Aorta (tissue), 5 donors: ENCODE measurements at regions not wholly inside any gene's neighbourhood (a gene's known extent, or its start where the extent isn't known, plus 50 kb on each side); places are given as distances from the start of the nearest gene placed in this dataset.
A peak's percentile ranks its signal among the peaks of the same experiment; 100 is the strongest.
"Not testable (repeated sequence)": the region's sequence is repeated elsewhere in the genome, so short reads cannot be mapped to it uniquely, and the experiment has no call there.

Source experiments
- ATAC-seq: fragments of 200-7000 bp; cut with Tn5 transposase; one replicate; pipeline ENCODE4 v1.9.1; 2022; ENCODE audit warnings: moderate library complexity; ENCODE audit not compliant: low FRiP score
- DNase-seq, 2 donors: peaks; one replicate each; pipeline ENCODE4 v3.0.0-alpha.2; 2020
- H3K27ac ChIP-seq, 2 donors: one replicate each; pipeline ENCODE4 v1.5.1; 2013; ENCODE audit warnings: low read length in 2 of 2, mild to moderate bottlenecking in 2 of 2, moderate library complexity in 2 of 2, control low read depth in 1 of 2, inconsistent platforms in 1 of 2, low read depth in 1 of 2
- H3K27me3 ChIP-seq, 2 donors: one replicate each; pipeline ENCODE4 v1.6.1; 2013; ENCODE audit warnings: control low read depth in 1 of 2, low read length in 1 of 2, mild to moderate bottlenecking in 1 of 2, moderate library complexity in 1 of 2; ENCODE audit not compliant: insufficient read depth in 2 of 2, control insufficient read depth in 1 of 2
- H3K36me3 ChIP-seq, 2 donors: one replicate each; pipeline ENCODE4 v1.6.1; 2013; ENCODE audit warnings: control low read depth in 1 of 2, low read length in 1 of 2, mild to moderate bottlenecking in 1 of 2; ENCODE audit not compliant: insufficient read depth in 2 of 2, control insufficient read depth in 1 of 2
- H3K4me1 ChIP-seq, 2 donors: one replicate each; pipeline ENCODE4 v1.6.1; 2013; ENCODE audit warnings: low read length in 2 of 2, control low read depth in 1 of 2, mild to moderate bottlenecking in 1 of 2, moderate library complexity in 1 of 2; ENCODE audit not compliant: insufficient read depth in 2 of 2, control insufficient read depth in 1 of 2
- H3K4me3 ChIP-seq, 2 donors: one replicate each; pipeline ENCODE4 v1.5.1; 2013; ENCODE audit warnings: low read length in 2 of 2, control low read depth in 1 of 2, mild to moderate bottlenecking in 1 of 2
- H3K9me3 ChIP-seq: one replicate; pipeline ENCODE4 v1.6.1; 2013; ENCODE audit warnings: mild to moderate bottlenecking, low read length; ENCODE audit not compliant: control insufficient read depth
- WGBS, 2 donors: extraction: QIAGEN DNeasy Blood & Tissue Kit; methylation state at CpG; one replicate each; pipeline ENCODE4 v1.1.7; 2013; 5-methylcytosine and 5-hydroxymethylcytosine counted together
- intact Hi-C, 2 donors: fragments of 100-400 bp; cut with DNase I; formaldehyde crosslinking; loops; one replicate each; pipeline versions ENCODE4 v1.14.2 to v1.15.0; 2022
- donor health status: healthy with polysubstance abuse.
- donor health status: Bipolar disorder and iron deficiency.
- donor health status: DM: no; HTN: no; CAD: no.
- donor health status: DM: no; HTN: no; CAD: no.
- donor health status: DM: yes; HTN: yes; CAD: no.

DNA sequence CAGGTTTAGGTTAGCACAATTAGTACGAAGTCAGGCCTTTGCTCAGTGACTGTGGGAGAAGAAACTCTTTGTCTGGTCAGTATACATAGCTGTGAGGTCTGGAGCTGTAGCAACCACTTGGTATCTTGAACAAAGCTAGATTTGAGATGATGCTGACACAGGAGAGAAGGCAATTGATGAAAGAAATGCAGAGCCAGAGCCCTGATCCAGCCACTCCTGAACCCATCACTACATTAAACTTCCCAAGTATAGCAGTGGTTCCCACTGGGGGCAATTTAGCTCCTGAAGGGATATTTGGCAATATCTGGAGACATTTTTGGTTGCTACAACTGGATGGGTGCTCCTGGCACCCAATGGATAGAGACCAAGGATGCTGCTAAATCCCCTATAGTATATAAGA, 143.9 kb upstream of the SPRED2 start:
- no peaks in the 10 kb centered on the region for H3K36me3 ChIP-seq
- H3K4me1 ChIP-seq, result peaks cover 0 to 2% of the 10 kb centered on the region in 2 donors
- no peak for DNase-seq
- no peaks in the 10 kb centered on the region for H3K27me3 ChIP-seq
- 85 to 94% methylated on average over 1 of the region's 1 CpG for WGBS, 2 donors
- intact Hi-C loops, result loop anchor here in 1 of 2 donors (10.0 kb wide), 1 partner anchor 511 kb away; no protein-coding TSS in a partner anchor
- no peaks in the 10 kb centered on the region for H3K9me3 ChIP-seq
- H3K27ac ChIP-seq, result peak overlapping the region in 1 of 2 donors; percentile 56
- ATAC-seq, result no peak
- no peak overlapping the region for H3K4me3 ChIP-seq

DNA sequence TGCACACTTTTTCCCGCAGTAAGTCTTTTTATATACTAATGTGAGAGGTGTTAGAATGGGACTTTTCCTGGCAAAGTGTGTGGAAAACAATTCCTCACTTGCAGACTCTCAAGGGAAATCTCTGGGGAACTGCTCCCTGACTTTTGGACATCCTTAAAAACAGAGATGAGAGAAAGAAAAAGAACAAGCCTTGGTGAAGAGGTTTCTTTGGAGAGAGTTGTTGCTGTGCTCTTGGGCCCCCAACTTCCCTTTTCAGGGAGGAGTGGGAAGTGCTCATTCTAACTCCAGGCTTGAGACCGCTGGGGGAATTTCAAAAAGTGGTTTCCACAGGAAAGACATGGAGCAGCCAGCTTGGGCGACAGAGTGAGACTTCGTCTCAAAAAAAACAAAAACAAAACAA, 142.6 kb upstream of the SPRED2 start:
- no peaks in the 10 kb centered on the region for H3K9me3 ChIP-seq
- no peaks in the 10 kb centered on the region for H3K36me3 ChIP-seq
- 22% methylated on average over 4 of the region's 4 CpGs for WGBS, 2 donors
- intact Hi-C loops, result loop anchor here in 1 of 2 donors (5.0 to 10.0 kb wide), 3 partner anchors 308 to 658 kb away; no protein-coding TSS in a partner anchor
- no peak for DNase-seq
- peaks cover 0 to 2% of the 10 kb centered on the region in 2 donors for H3K4me1 ChIP-seq
- H3K27ac ChIP-seq, result peak overlapping the region; percentile 19 to 72
- ATAC-seq, result no peak
- no peak overlapping the region for H3K4me3 ChIP-seq
- no peaks in the 10 kb centered on the region for H3K27me3 ChIP-seq

DNA sequence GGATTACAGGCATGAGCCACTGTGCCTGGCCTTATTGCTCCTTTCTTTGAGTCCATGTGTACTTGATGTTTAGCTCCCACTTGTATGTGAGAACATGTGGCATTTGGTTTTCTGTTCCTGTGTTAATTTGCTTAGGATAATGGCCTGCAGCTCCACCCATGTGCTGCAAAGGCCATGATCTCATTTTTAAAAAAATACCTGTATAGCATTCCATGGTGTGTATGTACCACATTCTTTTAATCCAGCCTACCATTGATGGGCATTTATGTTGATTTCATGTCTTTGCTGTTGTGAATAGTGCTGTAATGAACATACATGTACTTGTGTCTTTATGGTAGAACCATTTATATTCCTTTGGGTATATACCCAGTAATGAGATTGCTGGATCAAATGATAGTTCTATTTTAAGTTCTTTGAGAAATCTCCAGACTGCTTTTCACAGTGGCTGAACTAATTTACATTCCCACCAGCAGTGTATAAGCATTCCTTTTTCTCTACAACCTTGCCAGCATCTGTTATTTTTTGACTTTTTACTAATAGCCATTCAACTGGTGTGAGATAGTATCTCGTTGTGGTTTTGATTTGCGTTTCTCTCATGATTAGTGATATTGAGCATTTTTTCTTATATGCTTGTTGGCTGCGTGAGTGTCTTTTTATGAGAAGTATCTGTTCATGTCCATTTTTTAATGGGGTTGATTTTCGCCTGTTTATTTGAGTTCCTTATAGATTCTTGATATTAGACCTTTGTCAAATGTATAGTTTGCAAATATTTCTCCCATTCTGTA, 136.4 kb upstream of the SPRED2 start:
- ATAC-seq, H3K36me3 ChIP-seq, DNase-seq, H3K27ac ChIP-seq, H3K27me3 ChIP-seq, H3K4me1 ChIP-seq, H3K9me3 ChIP-seq, H3K4me3 ChIP-seq, intact Hi-C loops: not testable (repeated sequence)
- WGBS, 2 donors, result 88 to 91% methylated on average over 4 of the region's 4 CpGs

DNA sequence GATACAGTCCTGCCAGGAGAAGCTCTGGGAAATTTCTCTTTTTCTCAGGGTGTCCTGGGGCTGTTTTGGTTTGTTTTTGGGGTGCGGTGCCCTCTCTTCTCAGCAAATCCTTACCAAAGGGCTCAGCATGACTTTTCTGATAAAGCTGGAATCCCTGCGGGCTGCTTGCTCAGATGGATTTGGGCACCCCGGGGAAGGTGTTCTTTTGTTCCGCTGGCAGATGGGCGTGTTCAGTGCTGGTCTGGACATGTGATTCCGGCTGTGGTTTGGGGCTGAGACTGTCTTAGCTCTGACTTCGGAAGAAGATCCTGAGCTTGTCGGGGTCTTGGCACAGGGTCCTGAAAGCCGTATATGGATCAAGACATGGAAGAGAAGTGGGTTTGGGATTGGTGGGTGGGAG, 134.2 kb upstream of the SPRED2 start:
- no peaks in the 10 kb centered on the region for H3K9me3 ChIP-seq
- no peak overlapping the region for H3K27ac ChIP-seq
- no peaks in the 10 kb centered on the region for H3K27me3 ChIP-seq
- WGBS, 2 donors, result 52 to 58% methylated on average over 9 of the region's 9 CpGs
- ATAC-seq (no peak), DNase-seq (no peak)
- H3K4me1 ChIP-seq, result no peaks in the 10 kb centered on the region
- intact Hi-C loops, result no loop called here
- H3K4me3 ChIP-seq, result no peak overlapping the region
- no peaks in the 10 kb centered on the region for H3K36me3 ChIP-seq

DNA sequence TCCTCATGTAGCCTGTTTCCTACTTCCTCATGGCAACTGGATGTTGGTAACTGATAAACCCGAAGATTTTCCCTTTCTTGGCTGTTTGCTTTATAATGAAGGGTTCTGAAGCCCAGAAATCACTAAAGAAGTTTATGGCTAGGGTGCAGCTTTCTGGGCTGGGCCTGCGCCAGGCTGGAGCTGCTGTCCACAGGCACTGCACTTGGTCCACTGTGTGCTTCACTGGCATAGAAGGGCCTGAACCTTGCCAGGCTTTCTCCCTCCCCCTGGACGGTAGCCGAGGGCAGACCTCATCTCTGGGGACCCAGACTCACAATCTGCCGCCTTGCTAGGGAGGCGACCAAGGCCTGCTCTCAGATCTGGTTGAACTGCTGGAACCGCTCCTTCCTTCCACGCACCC, 133.3 kb upstream of the SPRED2 start:
- WGBS, 2 donors, result 51 to 54% methylated on average over 8 of the region's 8 CpGs
- H3K4me1 ChIP-seq, result no peaks in the 10 kb centered on the region
- DNase-seq (no peak), ATAC-seq (no peak)
- no peaks in the 10 kb centered on the region for H3K9me3 ChIP-seq
- H3K27me3 ChIP-seq, result no peaks in the 10 kb centered on the region
- H3K36me3 ChIP-seq, result no peaks in the 10 kb centered on the region
- H3K27ac ChIP-seq, result no peak overlapping the region
- no peak overlapping the region for H3K4me3 ChIP-seq
- intact Hi-C loops, result no loop called here

DNA sequence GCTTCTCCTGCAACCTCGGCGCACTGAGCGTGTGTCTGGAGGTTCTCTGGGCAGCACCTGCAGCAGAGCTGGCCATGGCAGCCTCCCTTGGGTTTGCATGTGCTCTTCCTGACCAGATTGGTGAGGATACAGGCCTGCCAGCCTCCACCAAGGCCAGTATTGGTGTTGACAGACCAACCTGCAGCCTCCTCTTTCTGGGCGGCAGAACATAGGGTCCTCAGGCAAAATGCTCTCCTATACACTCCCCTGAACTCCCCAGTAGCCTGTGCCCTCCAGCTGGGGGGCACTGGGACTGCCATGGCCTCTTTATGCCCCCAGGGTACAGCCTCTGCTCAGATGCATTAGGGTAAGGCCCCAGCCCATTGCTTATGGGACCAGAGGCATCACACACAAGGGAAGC, 131.9 kb upstream of the SPRED2 start:
- intact Hi-C loops, result no loop called here
- DNase-seq, result no peak
- no peaks in the 10 kb centered on the region for H3K36me3 ChIP-seq
- H3K9me3 ChIP-seq, result no peaks in the 10 kb centered on the region
- 96% methylated on average over 4 of the region's 4 CpGs for WGBS, 2 donors
- no peak overlapping the region for H3K27ac ChIP-seq
- H3K4me1 ChIP-seq, result no peaks in the 10 kb centered on the region
- ATAC-seq, result no peak
- H3K27me3 ChIP-seq, result no peaks in the 10 kb centered on the region
- H3K4me3 ChIP-seq, result no peak overlapping the region

DNA sequence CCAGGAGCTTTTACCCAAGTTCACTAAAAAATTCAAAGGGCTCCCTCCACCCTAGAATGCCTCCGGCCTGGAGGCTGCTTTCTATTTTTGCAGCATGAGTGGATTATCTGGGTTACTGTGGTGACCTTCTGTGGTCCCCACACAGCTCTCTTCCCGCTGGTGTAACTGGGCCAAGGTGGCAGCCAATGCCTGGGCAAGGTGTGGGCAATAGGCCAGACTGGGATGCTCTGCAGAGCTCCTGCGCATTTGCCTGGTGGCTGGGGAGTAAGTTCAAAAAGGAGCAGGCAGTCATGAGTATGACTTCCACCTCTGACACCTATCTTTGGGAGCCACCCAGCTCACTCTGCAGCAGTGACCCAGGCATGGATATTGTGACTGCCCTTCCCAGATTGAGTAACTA, 130.5 kb upstream of the SPRED2 start:
- Histone ChIP-seq H3K36me3 (no peaks in the 10 kb centered on the region), H3K27ac (no peak overlapping the region), H3K9me3 (no peaks in the 10 kb centered on the region), H3K4me3 (no peak overlapping the region), H3K4me1 (no peaks in the 10 kb centered on the region), H3K27me3 (no peaks in the 10 kb centered on the region)
- intact Hi-C loops, result no loop called here
- no peak for ATAC-seq
- DNase-seq, result no peak
- WGBS, 2 donors, result 75 to 78% methylated on average over 3 of the region's 3 CpGs

DNA sequence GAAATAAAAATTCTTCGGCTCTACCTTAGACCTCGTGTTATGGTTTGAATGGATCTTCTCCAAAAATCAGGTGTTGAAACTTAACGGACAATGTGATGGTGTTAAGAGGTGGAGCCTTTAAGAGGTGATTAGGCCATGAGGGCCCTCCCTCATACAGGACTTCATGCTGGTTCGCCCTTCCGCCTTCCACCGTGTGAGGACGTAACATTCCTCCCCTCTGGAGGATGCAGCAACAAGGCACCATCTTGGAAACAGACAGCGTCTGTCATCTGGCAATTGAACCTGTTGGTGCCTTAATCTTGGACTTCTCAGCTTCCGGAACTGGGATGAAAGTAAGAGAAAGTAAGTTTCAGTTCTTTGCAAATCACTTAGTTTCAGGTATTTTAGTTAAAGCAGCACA, 126.3 kb upstream of the SPRED2 start:
- H3K9me3 ChIP-seq, result no peaks in the 10 kb centered on the region
- H3K27ac ChIP-seq, result no peak overlapping the region
- intact Hi-C loops, result no loop called here
- no peak for DNase-seq
- no peaks in the 10 kb centered on the region for H3K36me3 ChIP-seq
- no peak overlapping the region for H3K4me3 ChIP-seq
- H3K27me3 ChIP-seq, result no peaks in the 10 kb centered on the region
- ATAC-seq, result no peak
- H3K4me1 ChIP-seq, result no peaks in the 10 kb centered on the region
- WGBS, 2 donors, result 74 to 84% methylated on average over 9 of the region's 9 CpGs
